BE2C (cell line): ENCODE measurements at regions not wholly inside any gene's neighbourhood (a gene's known extent, or its start where the extent isn't known, plus 50 kb on each side); places are given as distances from the start of the nearest gene placed in this dataset.

ENCODE experiments used
- DNase-seq: peaks from one replicate; pipeline ENCODE4 v3.0.0-alpha.2; 2020
- H3K27me3 ChIP-seq: fragments of 250-450 bp; sonication (Bioruptor Pico); 2 replicates; pipeline ENCODE4 v1.5.1; 2020; ENCODE audit warnings: mild to moderate bottlenecking
- H3K36me3 ChIP-seq: fragments of 250-450 bp; sonication (Bioruptor Pico); 2 replicates; pipeline ENCODE4 v1.5.1; 2020; ENCODE audit warnings: mild to moderate bottlenecking
- H3K4me1 ChIP-seq: fragments of 250-450 bp; sonication (Bioruptor Pico); 2 replicates; pipeline ENCODE4 v1.5.1; 2020
- H3K4me3 ChIP-seq: 2 replicates; pipeline ENCODE4 v1.5.1; 2011; ENCODE audit warnings: low read depth, low read length
- H3K9me3 ChIP-seq: fragments of 250-450 bp; sonication (Bioruptor Pico); 2 replicates; pipeline ENCODE4 v1.5.1; 2020
- TF ChIP-seq, protein P1 (sequence below): IDR thresholded peaks from 2 replicates; pipeline ENCODE4 v1.5.1; 2012; ENCODE audit warnings: mild to moderate bottlenecking, low read depth, low read length

DNA sequence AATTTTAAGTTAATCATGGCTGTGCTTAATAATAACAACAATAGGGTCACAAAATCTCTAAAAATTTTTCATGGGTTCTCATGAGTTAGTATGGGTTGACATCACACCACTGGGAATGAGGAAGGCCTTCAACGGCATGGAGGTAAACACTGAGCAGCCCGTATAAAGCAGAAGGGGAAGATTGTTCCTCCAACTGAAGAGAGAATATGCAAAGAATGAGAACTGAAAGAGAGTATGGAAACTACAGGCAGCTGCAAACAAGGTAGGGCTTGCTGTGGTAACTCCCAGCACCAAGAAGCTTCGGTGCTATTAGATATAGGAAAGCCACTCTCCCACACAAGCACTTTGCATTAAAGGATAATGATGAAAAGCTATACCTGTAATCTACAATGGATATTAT is 1242.3 kb upstream of the CELF4 start:
- no peaks in the 10 kb centered on the region for H3K27me3 ChIP-seq
- H3K9me3 ChIP-seq: no peaks in the 10 kb centered on the region
- TF ChIP-seq, protein P1, sequence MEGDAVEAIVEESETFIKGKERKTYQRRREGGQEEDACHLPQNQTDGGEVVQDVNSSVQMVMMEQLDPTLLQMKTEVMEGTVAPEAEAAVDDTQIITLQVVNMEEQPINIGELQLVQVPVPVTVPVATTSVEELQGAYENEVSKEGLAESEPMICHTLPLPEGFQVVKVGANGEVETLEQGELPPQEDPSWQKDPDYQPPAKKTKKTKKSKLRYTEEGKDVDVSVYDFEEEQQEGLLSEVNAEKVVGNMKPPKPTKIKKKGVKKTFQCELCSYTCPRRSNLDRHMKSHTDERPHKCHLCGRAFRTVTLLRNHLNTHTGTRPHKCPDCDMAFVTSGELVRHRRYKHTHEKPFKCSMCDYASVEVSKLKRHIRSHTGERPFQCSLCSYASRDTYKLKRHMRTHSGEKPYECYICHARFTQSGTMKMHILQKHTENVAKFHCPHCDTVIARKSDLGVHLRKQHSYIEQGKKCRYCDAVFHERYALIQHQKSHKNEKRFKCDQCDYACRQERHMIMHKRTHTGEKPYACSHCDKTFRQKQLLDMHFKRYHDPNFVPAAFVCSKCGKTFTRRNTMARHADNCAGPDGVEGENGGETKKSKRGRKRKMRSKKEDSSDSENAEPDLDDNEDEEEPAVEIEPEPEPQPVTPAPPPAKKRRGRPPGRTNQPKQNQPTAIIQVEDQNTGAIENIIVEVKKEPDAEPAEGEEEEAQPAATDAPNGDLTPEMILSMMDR: no peak
- H3K36me3 ChIP-seq: no peaks in the 10 kb centered on the region
- H3K4me3 ChIP-seq: no peak overlapping the region
- no peak for DNase-seq
- no peaks in the 10 kb centered on the region for H3K4me1 ChIP-seq

DNA sequence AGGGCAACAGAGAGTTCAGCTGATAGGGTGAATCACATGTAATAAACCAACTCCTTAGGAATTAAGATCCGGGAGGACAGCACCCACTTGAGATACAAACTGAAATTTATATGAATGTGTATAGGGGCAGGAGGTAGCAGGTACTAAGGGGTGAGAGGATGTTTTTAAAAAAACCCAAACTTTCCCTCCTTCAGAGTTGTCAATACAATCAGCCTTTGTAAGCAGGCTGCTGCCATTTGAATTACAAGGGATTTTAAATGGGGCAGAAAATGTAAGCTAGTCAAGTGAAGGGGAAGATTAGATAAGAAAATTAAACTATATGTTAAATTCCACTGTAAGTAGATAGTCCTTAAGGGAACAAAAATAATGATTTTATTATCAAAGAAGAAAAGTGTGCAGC is 1239.7 kb upstream of the CELF4 start:
- H3K9me3 ChIP-seq: no peaks in the 10 kb centered on the region
- no peaks in the 10 kb centered on the region for H3K4me1 ChIP-seq
- H3K36me3 ChIP-seq: no peaks in the 10 kb centered on the region
- DNase-seq: no peak
- TF ChIP-seq, protein P1: no peak
- no peak overlapping the region for H3K4me3 ChIP-seq
- no peaks in the 10 kb centered on the region for H3K27me3 ChIP-seq

DNA sequence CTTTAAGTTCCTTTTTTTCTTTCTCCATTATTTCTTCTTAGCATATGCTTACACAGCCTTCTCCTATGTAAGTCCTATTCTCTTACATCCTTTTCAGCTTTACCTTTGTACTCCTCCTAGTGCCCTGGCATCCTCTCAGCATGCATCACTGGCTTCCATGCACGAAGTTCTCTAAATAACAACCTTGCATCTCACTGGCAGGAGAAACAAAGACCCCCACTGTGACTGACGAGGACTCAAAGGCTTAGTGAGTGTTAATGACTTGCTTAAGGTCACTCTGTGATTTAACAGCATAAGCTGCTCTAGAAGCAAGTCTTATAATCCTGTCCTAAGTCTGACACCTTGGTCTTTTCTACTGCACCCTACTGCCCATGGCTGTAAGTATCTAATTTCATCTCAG is 1236.0 kb upstream of the CELF4 start:
- Histone ChIP-seq H3K4me1 (no peaks in the 10 kb centered on the region), H3K27me3 (no peaks in the 10 kb centered on the region), H3K36me3 (no peaks in the 10 kb centered on the region), H3K9me3 (no peaks in the 10 kb centered on the region), H3K4me3 (no peak overlapping the region)
- TF ChIP-seq, protein P1: no peak
- DNase-seq: no peak

DNA sequence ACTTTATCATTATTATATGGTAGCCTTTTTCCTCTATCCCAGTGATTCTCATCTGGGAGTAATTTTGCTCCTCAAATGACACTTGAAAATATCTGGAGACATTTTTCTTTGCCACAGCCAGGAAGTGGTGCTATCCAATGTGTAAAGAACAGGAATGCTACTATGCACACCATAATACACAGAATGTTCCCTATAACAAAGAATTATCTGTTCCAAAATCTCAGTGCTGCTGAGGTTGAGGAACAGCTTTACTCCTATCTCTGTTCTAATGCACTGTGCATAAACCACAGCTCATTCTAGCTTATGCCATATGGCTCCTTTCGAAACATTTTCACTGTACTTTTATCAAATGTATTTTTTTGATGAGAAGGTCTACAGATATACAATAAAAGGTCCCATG is 1231.2 kb upstream of the CELF4 start:
- H3K27me3 ChIP-seq: no peaks in the 10 kb centered on the region
- no peaks in the 10 kb centered on the region for H3K36me3 ChIP-seq
- TF ChIP-seq, protein P1: no peak
- H3K4me1 ChIP-seq: no peaks in the 10 kb centered on the region
- H3K9me3 ChIP-seq: no peaks in the 10 kb centered on the region
- H3K4me3 ChIP-seq: no peak overlapping the region
- no peak for DNase-seq

DNA sequence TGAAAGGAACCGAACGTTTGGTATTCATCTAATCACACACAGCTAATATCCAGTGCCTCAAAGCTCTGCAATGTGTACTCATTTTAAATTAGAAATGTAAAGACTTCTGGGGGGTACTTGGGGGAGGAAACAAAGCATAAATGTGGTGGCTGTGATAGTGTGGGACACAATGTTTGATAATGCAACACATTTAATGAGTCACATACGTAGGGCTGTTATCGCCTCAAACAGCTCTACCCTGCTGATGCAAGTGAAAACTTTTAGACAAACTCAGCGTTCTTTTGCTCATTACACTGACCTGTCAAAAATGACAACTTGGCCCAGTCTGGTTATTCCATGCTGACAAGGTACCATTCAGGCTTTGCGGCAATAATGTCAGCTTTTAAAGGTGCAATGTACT is 1227.1 kb upstream of the CELF4 start:
- Histone ChIP-seq H3K9me3 (no peaks in the 10 kb centered on the region), H3K36me3 (no peaks in the 10 kb centered on the region), H3K4me1 (no peaks in the 10 kb centered on the region), H3K4me3 (no peak overlapping the region), H3K27me3 (no peaks in the 10 kb centered on the region)
- TF ChIP-seq, protein P1: no peak
- DNase-seq: no peak

DNA sequence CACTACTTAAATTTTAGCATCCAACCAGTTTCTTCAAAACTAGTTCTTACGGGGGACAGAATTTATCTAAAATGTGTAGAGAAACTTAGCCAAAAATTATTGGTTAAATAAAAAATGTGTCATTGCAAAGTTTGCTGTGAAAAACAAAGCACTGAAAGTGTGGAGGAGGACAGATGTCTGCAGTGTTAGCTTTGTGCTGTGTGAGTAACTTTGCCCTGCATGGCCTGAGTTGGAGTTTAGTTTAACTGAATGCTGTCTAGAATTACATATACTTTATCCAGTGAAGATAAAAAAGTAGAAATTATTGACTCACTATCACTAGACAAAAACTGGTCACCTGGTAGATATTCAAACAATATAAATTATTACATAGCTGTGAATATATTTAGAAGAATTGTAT is 1225.2 kb upstream of the CELF4 start:
- Histone ChIP-seq H3K9me3 (no peaks in the 10 kb centered on the region), H3K4me1 (no peaks in the 10 kb centered on the region), H3K4me3 (no peak overlapping the region), H3K36me3 (no peaks in the 10 kb centered on the region), H3K27me3 (no peaks in the 10 kb centered on the region)
- DNase-seq: no peak
- TF ChIP-seq, protein P1: no peak
